ENCODE measurements at regions not wholly inside any gene's neighbourhood (a gene's known extent, or its start where the extent isn't known, plus 50 kb on each side); places are given as distances from the start of the nearest gene placed in this dataset.

DNA sequence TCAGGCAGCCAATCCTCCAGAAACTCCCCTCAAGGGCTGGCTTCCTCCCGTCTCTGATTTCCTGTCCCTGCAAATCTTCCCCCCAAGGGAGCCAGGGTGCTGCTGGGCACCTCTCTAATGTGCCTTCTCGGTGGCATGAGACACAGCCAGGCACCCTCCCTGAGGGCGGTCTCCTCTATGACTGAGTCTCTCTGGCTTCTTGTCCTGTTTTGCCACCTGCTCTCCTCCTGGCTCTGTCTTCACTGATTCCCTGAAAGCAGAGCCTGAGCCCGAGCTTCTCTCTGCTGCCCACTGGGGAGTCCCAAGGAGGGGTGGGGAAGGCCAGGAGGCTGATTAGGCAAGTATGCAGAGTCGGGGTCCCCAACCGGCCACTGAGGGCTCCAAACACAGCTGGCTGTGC lies 60.4 kb upstream of the INSIG1 start:
- Histone ChIP-seq H3K27ac (ENCODE audit: low read depth, low read length) (no peak overlapping the region), H4K20me1 (ENCODE audit: insufficient read depth) (no peaks in the 10 kb centered on the region), H3K9me2 (ENCODE audit: insufficient read depth) (no peaks in the 10 kb centered on the region), H3K4me2 (ENCODE audit: low read length) (no peak overlapping the region), H3K27me3 (ENCODE audit: insufficient read depth, low read length) (no peaks in the 10 kb centered on the region), H3K4me3 (replicated peaks in 1 of 2; ENCODE audit: low read depth in 1 of 2, low read length in 2 of 2) (no peak overlapping the region), H3K79me2 (ENCODE audit: insufficient read depth, low read length) (no peaks in the 10 kb centered on the region), H3K9ac (ENCODE audit: low read length) (no peak overlapping the region), H3K36me3 (ENCODE audit: control insufficient read depth in 1 of 2, insufficient read depth in 2 of 2, low read length in 2 of 2) (no peaks in the 10 kb centered on the region), H2AFZ (ENCODE audit: low read depth, low read length, poor library complexity, severe bottlenecking) (no peak overlapping the region), H3K9me3 (ENCODE audit: control insufficient read depth in 1 of 2, insufficient read depth in 1 of 2, low read depth in 1 of 2, low read length in 2 of 2) (no peaks in the 10 kb centered on the region), H3K4me1 (ENCODE audit: control insufficient read depth in 1 of 2, insufficient read depth in 2 of 2, low read length in 2 of 2) (peaks cover 7 to 9% of the 10 kb centered on the region in 2 experiments; a peak in 2 of 4 replicates)
- DNase-seq (ENCODE audit: low read depth, low spot score) (no peak), ATAC-seq (no peak)
- TF ChIP-seq CEBPB (IDR thresholded peaks at IDR 0.05; ENCODE audit: low read depth) (no peak), FOSL1 (IDR thresholded peaks at IDR 0.05; ENCODE audit: low read depth) (no peak), POLR2AphosphoS5 (IDR thresholded peaks at IDR 0.05; ENCODE audit: low read depth, low read length) (no peak), CBX3 (IDR thresholded peaks at IDR 0.05; ENCODE audit: low read depth) (no peak), JUND (IDR thresholded peaks at IDR 0.05) (no peak)
- TF ChIP-seq, protein P1, sequence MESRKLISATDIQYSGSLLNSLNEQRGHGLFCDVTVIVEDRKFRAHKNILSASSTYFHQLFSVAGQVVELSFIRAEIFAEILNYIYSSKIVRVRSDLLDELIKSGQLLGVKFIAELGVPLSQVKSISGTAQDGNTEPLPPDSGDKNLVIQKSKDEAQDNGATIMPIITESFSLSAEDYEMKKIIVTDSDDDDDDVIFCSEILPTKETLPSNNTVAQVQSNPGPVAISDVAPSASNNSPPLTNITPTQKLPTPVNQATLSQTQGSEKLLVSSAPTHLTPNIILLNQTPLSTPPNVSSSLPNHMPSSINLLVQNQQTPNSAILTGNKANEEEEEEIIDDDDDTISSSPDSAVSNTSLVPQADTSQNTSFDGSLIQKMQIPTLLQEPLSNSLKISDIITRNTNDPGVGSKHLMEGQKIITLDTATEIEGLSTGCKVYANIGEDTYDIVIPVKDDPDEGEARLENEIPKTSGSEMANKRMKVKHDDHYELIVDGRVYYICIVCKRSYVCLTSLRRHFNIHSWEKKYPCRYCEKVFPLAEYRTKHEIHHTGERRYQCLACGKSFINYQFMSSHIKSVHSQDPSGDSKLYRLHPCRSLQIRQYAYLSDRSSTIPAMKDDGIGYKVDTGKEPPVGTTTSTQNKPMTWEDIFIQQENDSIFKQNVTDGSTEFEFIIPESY (IDR thresholded peaks at IDR 0.05; ENCODE audit: extremely low read depth, insufficient replicate concordance, low read length): no peak
- TF ChIP-seq, protein P2, sequence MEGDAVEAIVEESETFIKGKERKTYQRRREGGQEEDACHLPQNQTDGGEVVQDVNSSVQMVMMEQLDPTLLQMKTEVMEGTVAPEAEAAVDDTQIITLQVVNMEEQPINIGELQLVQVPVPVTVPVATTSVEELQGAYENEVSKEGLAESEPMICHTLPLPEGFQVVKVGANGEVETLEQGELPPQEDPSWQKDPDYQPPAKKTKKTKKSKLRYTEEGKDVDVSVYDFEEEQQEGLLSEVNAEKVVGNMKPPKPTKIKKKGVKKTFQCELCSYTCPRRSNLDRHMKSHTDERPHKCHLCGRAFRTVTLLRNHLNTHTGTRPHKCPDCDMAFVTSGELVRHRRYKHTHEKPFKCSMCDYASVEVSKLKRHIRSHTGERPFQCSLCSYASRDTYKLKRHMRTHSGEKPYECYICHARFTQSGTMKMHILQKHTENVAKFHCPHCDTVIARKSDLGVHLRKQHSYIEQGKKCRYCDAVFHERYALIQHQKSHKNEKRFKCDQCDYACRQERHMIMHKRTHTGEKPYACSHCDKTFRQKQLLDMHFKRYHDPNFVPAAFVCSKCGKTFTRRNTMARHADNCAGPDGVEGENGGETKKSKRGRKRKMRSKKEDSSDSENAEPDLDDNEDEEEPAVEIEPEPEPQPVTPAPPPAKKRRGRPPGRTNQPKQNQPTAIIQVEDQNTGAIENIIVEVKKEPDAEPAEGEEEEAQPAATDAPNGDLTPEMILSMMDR (IDR thresholded peaks at IDR 0.05 in 2 of 3, conservative IDR thresholded peaks at IDR 0.05 in 1 of 3; ENCODE audit: borderline replicate concordance in 1 of 3, insufficient read depth in 1 of 3, low read depth in 2 of 3, low read length in 2 of 3): no peak
- intact Hi-C loops (cut with micrococcal nuclease): no loop called here
- ChIA-PET RAD21 (ENCODE audit: low non-redundant PET in 1 of 2, low total read pairs in 2 of 2, uncharacterized antibody in 2 of 2, unreplicated experiment in 2 of 2) (no interaction called here), CTCF (no interaction called here), POLR2A (no interaction called here)
- BruUV-seq (replicated peaks): no TSS peak
